NT2/D1 (cell line): ENCODE measurements at regions not wholly inside any gene's neighbourhood (a gene's known extent, or its start where the extent isn't known, plus 50 kb on each side); places are given as distances from the start of the nearest gene placed in this dataset.

Experiments used
- SUZ12 ChIP-seq: IDR thresholded peaks from 2 replicates; pipeline ENCODE4 v1.6.1; 2011; ENCODE audit not compliant: insufficient read length, insufficient read depth; ENCODE audit errors: extremely low read depth
- ZNF274 ChIP-seq: IDR thresholded peaks from 2 replicates; pipeline ENCODE4 v1.6.1; 2011; ENCODE audit warnings: mild to moderate bottlenecking, low read depth, low read length

DNA sequence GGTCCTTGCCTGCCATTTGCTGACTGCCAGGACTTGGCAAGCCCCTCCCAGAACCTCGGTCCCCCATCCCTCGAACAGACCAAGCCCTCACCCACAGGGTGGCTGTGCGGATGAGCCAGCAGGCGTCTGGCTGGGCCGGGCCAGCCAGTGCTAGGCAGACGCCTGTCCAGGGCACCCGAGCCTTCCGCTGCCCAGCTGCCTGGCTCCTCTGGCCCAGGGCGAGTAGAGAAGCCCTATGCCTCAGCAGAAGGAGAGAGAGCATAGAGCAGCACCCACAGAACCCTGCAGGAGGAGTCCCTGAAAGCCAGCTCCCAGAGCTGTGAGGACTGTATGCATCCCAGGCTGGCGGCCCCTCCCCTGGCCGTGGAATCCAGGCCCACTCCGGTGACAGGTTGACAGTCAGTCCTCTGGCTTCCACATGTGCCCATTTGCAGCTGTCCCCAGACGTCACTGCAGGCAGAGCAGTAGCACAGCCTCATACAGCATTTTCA is 62.1 kb upstream of the GLI2 start:
- no peak for TF ChIP-seq SUZ12
- TF ChIP-seq ZNF274: no peak
